Naive thymus-derived CD8-positive, alpha-beta T cell (primary cell): ENCODE measurements at regions not wholly inside any gene's neighbourhood (a gene's known extent, or its start where the extent isn't known, plus 50 kb on each side); places are given as distances from the start of the nearest gene placed in this dataset.

ENCODE experiments used
- ATAC-seq, 2 donors: fragments of 150-1000 bp; cut with Tn5 transposase in 1 of 2; sonication (Bioruptor Pico), chemical (Tn5 transposase) in 1 of 2; 1 replicate in 1 of 2; 2 replicates in 1 of 2; pipeline ENCODE4 v1.10.0; 2021; ENCODE audit warnings: mild to moderate bottlenecking in 2 of 2, moderate library complexity in 2 of 2
- POLR2A ChIA-PET: fragments of 350-600 bp; sonication (Branson Sonifier 250); formaldehyde crosslinking; loops from one replicate; lab custom pipeline; 2021; ENCODE audit warnings: antibody characterized with exemption; lab: Charles Lee
- DNase-seq, 10 donors: peaks; one replicate each; pipeline versions ENCODE4 v3.0.0 to v3.0.0-alpha.2; 2020 to 2022
- H3K27ac Mint-ChIP-seq, 10 donors: one replicate each; pipeline ENCODE4 v1.8.0; 2020 to 2022; ENCODE audit warnings: mild to moderate bottlenecking in 10 of 10, mixed read lengths in 10 of 10, moderate library complexity in 4 of 10, inconsistent platforms in 1 of 10
- H3K27me3 Mint-ChIP-seq, 5 donors: one replicate each; pipeline ENCODE4 v1.8.0; 2021 to 2022; ENCODE audit warnings: mixed read lengths in 5 of 5
- H3K36me3 Mint-ChIP-seq, 3 donors: one replicate each; pipeline ENCODE4 v1.8.0; 2020 to 2022; ENCODE audit warnings: mixed read lengths in 3 of 3, mild to moderate bottlenecking in 2 of 3, inconsistent platforms in 1 of 3
- H3K4me1 Mint-ChIP-seq, 4 donors: one replicate each; pipeline ENCODE4 v1.8.0; 2021 to 2022; ENCODE audit warnings: mixed read lengths in 4 of 4
- H3K4me3 Mint-ChIP-seq, 10 donors: one replicate each; pipeline ENCODE4 v1.8.0; 2020 to 2022; ENCODE audit warnings: mild to moderate bottlenecking in 10 of 10, mixed read lengths in 10 of 10, moderate library complexity in 6 of 10, inconsistent platforms in 1 of 10
- H3K9me3 Mint-ChIP-seq, 9 donors: one replicate each; pipeline ENCODE4 v1.8.0; 2020 to 2022; ENCODE audit warnings: mixed read lengths in 9 of 9, mild to moderate bottlenecking in 3 of 9, inconsistent platforms in 1 of 9, moderate library complexity in 1 of 9

- DNase-seq, result no peak
- POLR2A ChIA-PET, result no interaction called here
These were observed 244.7 kb downstream of the HRH4 start for GRCh38 chr18:24704946-24705630.

GRCh38 chr18:24710474-24710873 is 250.0 kb downstream of the HRH4 start:
- POLR2A ChIA-PET, result no interaction called here
- H3K27ac Mint-ChIP-seq, result no peak overlapping the region

More at GRCh38 chr18:24704946-24705630, 244.7 kb downstream of the HRH4 start:
- H3K9me3 Mint-ChIP-seq, result peaks cover 0 to 15% (median 5%) of the 10 kb centered on the region in 9 donors
- H3K36me3 Mint-ChIP-seq, result peaks cover 0 to 10% (median 0%) of the 10 kb centered on the region in 3 donors
- peaks cover 5 to 38% (median 20%) of the 10 kb centered on the region in 5 donors for H3K27me3 Mint-ChIP-seq
- H3K4me3 Mint-ChIP-seq, result no peak overlapping the region
- H3K27ac Mint-ChIP-seq, result no peak overlapping the region
- ATAC-seq, result no peak
- no peaks in the 10 kb centered on the region for H3K4me1 Mint-ChIP-seq

GRCh38 chr18:24719791-24720190 is 259.4 kb downstream of the HRH4 start:
- H3K4me1 Mint-ChIP-seq, result no peaks in the 10 kb centered on the region
- no peaks in the 10 kb centered on the region for H3K9me3 Mint-ChIP-seq
- no peak overlapping the region for H3K27ac Mint-ChIP-seq
- H3K27me3 Mint-ChIP-seq, result peaks cover 3 to 17% (median 11%) of the 10 kb centered on the region in 5 donors
- no peak for DNase-seq
- ATAC-seq, result no peak
- POLR2A ChIA-PET, result no interaction called here
- H3K36me3 Mint-ChIP-seq, result no peaks in the 10 kb centered on the region
- H3K4me3 Mint-ChIP-seq, result no peak overlapping the region

More at GRCh38 chr18:24710474-24710873, 250.0 kb downstream of the HRH4 start:
- ATAC-seq, result no peak
- DNase-seq, result no peak
- Mint-ChIP-seq H3K9me3 (peaks cover 0 to 4% (median 0%) of the 10 kb centered on the region in 9 donors), H3K4me3 (no peak overlapping the region), H3K36me3 (no peaks in the 10 kb centered on the region), H3K27me3 (peaks cover 0 to 6% (median 3%) of the 10 kb centered on the region in 5 donors), H3K4me1 (no peaks in the 10 kb centered on the region)

- H3K36me3 Mint-ChIP-seq, result no peaks in the 10 kb centered on the region
- POLR2A ChIA-PET, result no interaction called here
- no peaks in the 10 kb centered on the region for H3K9me3 Mint-ChIP-seq
- H3K4me1 Mint-ChIP-seq, result no peaks in the 10 kb centered on the region
- H3K27me3 Mint-ChIP-seq, result peaks cover 3 to 17% (median 11%) of the 10 kb centered on the region in 5 donors
- no peak overlapping the region for H3K27ac Mint-ChIP-seq
- H3K4me3 Mint-ChIP-seq, result no peak overlapping the region
- DNase-seq, result no peak
- no peak for ATAC-seq
These were observed 261.0 kb downstream of the HRH4 start for GRCh38 chr18:24721388-24721787.

- Mint-ChIP-seq H3K36me3 (no peaks in the 10 kb centered on the region), H3K4me1 (peaks cover 0 to 4% (median 0%) of the 10 kb centered on the region in 4 donors), H3K9me3 (no peaks in the 10 kb centered on the region), H3K4me3 (no peak overlapping the region), H3K27me3 (peaks cover 3 to 26% (median 14%) of the 10 kb centered on the region in 5 donors), H3K27ac (no peak overlapping the region)
- POLR2A ChIA-PET, result no interaction called here
- DNase-seq (no peak), ATAC-seq (no peak)
These were observed 265.4 kb downstream of the HRH4 start for GRCh38 chr18:24725644-24726415.

- POLR2A ChIA-PET, result no interaction called here
- Mint-ChIP-seq H3K36me3 (no peaks in the 10 kb centered on the region), H3K27ac (peak overlapping the region in 1 of 10 donors; percentile 37), H3K4me1 (peaks cover 0 to 4% (median 0%) of the 10 kb centered on the region in 4 donors), H3K4me3 (no peak overlapping the region), H3K27me3 (peaks cover 0 to 19% (median 18%) of the 10 kb centered on the region in 5 donors), H3K9me3 (no peaks in the 10 kb centered on the region)
- DNase-seq, result peak in 9 of 10 donors; percentile 11 to 55 (median 42)
- ATAC-seq, result no peak
These were observed 266.5 kb downstream of the HRH4 start for GRCh38 chr18:24726727-24727492.

- H3K9me3 Mint-ChIP-seq, result no peaks in the 10 kb centered on the region
- peaks cover 2 to 26% (median 18%) of the 10 kb centered on the region in 5 donors for H3K27me3 Mint-ChIP-seq
- POLR2A ChIA-PET, result no interaction called here
- H3K4me1 Mint-ChIP-seq, result peaks cover 0 to 4% (median 0%) of the 10 kb centered on the region in 4 donors
- H3K27ac Mint-ChIP-seq, result no peak overlapping the region
- no peak for DNase-seq
- peak overlapping the region in 1 of 10 donors; percentile 19 for H3K4me3 Mint-ChIP-seq
- ATAC-seq, result no peak
- H3K36me3 Mint-ChIP-seq, result no peaks in the 10 kb centered on the region
These were observed 267.2 kb downstream of the HRH4 start for GRCh38 chr18:24727685-24728084.

GRCh38 chr18:24731158-24731557 is 270.7 kb downstream of the HRH4 start:
- no peak for ATAC-seq
- H3K9me3 Mint-ChIP-seq, result no peaks in the 10 kb centered on the region
- H3K36me3 Mint-ChIP-seq, result no peaks in the 10 kb centered on the region
- no peak for DNase-seq
- H3K27me3 Mint-ChIP-seq, result peaks cover 2 to 29% (median 11%) of the 10 kb centered on the region in 5 donors
- no peak overlapping the region for H3K27ac Mint-ChIP-seq
- POLR2A ChIA-PET, result no interaction called here
- H3K4me1 Mint-ChIP-seq, result peaks cover 0 to 4% (median 0%) of the 10 kb centered on the region in 4 donors
- H3K4me3 Mint-ChIP-seq, result no peak overlapping the region

- POLR2A ChIA-PET, result no interaction called here
- no peak for ATAC-seq
- Mint-ChIP-seq H3K4me1 (peaks cover 0 to 4% (median 0%) of the 10 kb centered on the region in 4 donors), H3K4me3 (no peak overlapping the region), H3K9me3 (no peaks in the 10 kb centered on the region), H3K27me3 (peaks cover 2 to 29% (median 11%) of the 10 kb centered on the region in 5 donors), H3K27ac (no peak overlapping the region), H3K36me3 (no peaks in the 10 kb centered on the region)
- DNase-seq, result no peak
These were observed 271.5 kb downstream of the HRH4 start for GRCh38 chr18:24731981-24732380.

- Mint-ChIP-seq H3K36me3 (no peaks in the 10 kb centered on the region), H3K9me3 (no peaks in the 10 kb centered on the region), H3K4me1 (no peaks in the 10 kb centered on the region), H3K4me3 (no peak overlapping the region), H3K27ac (no peak overlapping the region), H3K27me3 (peaks cover 2 to 26% (median 9%) of the 10 kb centered on the region in 5 donors)
- DNase-seq (no peak), ATAC-seq (no peak)
- POLR2A ChIA-PET, result no interaction called here
These were observed 273.6 kb downstream of the HRH4 start for GRCh38 chr18:24734058-24734457.

- no peaks in the 10 kb centered on the region for H3K9me3 Mint-ChIP-seq
- ATAC-seq, result no peak
- H3K36me3 Mint-ChIP-seq, result no peaks in the 10 kb centered on the region
- no peak for DNase-seq
- peaks cover 0 to 20% (median 2%) of the 10 kb centered on the region in 5 donors for H3K27me3 Mint-ChIP-seq
- POLR2A ChIA-PET, result no interaction called here
- no peak overlapping the region for H3K27ac Mint-ChIP-seq
- no peak overlapping the region for H3K4me3 Mint-ChIP-seq
- H3K4me1 Mint-ChIP-seq, result no peaks in the 10 kb centered on the region
These were observed 275.3 kb downstream of the HRH4 start for GRCh38 chr18:24735624-24736231.

- peaks cover 0 to 13% (median 2%) of the 10 kb centered on the region in 5 donors for H3K27me3 Mint-ChIP-seq
- no peak for DNase-seq
These were observed 276.4 kb downstream of the HRH4 start for GRCh38 chr18:24736662-24737330.

More at GRCh38 chr18:24736662-24737330, 276.4 kb downstream of the HRH4 start:
- no peaks in the 10 kb centered on the region for H3K36me3 Mint-ChIP-seq
- H3K27ac Mint-ChIP-seq, result no peak overlapping the region
- no peak for ATAC-seq
- H3K4me1 Mint-ChIP-seq, result no peaks in the 10 kb centered on the region
- no peak overlapping the region for H3K4me3 Mint-ChIP-seq
- POLR2A ChIA-PET, result no interaction called here
- no peaks in the 10 kb centered on the region for H3K9me3 Mint-ChIP-seq
